OCI-LY3 (cell line): ENCODE measurements at regions not wholly inside any gene's neighbourhood (a gene's known extent, or its start where the extent isn't known, plus 50 kb on each side); places are given as distances from the start of the nearest gene placed in this dataset.

Source experiments
- CTCF ChIP-seq: fragments of 200-600, 300-600 bp; sonication (generic); IDR thresholded peaks from 2 replicates; pipeline ENCODE4 v1.5.1; 2014; ENCODE audit warnings: antibody characterized with exemption, low read length, low read depth
- EZH2phosphoT487 ChIP-seq: fragments of 200-600 bp; shearing (Covaris generic); IDR thresholded peaks from 2 replicates; pipeline ENCODE4 v1.6.1; 2018; ENCODE audit warnings: antibody characterized with exemption, mixed run types, low read depth

DNA sequence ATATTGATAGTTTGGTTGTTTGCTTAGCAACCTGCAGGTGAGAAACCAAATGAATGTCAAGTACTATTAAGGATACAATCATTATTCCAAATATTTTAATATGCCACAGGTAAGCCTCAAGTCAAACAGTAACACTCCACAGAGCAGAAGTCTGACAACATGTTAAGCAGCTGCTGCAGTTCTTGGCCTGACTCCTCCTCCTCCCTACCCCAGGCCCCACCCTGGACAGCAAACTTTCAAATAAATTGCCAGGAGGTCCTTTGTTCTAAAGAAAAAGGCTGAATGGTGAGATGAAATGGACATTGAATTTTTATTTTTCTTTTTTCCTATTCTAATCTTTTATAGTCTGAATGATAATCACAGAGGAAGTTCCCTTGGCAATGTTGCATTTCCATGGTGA, 260.0 kb upstream of the POU2AF2 start:
- TF ChIP-seq CTCF (no peak), EZH2phosphoT487 (no peak)
